Islet of Langerhans (tissue), 1 donor: ENCODE measurements at regions not wholly inside any gene's neighbourhood (a gene's known extent, or its start where the extent isn't known, plus 50 kb on each side); places are given as distances from the start of the nearest gene placed in this dataset.

ENCODE experiments used
- FAIRE-seq: peaks from one replicate; lab custom pipeline; 2011; peaks lifted over from hg19 to GRCh38; lab: Jason Lieb, UNC

DNA sequence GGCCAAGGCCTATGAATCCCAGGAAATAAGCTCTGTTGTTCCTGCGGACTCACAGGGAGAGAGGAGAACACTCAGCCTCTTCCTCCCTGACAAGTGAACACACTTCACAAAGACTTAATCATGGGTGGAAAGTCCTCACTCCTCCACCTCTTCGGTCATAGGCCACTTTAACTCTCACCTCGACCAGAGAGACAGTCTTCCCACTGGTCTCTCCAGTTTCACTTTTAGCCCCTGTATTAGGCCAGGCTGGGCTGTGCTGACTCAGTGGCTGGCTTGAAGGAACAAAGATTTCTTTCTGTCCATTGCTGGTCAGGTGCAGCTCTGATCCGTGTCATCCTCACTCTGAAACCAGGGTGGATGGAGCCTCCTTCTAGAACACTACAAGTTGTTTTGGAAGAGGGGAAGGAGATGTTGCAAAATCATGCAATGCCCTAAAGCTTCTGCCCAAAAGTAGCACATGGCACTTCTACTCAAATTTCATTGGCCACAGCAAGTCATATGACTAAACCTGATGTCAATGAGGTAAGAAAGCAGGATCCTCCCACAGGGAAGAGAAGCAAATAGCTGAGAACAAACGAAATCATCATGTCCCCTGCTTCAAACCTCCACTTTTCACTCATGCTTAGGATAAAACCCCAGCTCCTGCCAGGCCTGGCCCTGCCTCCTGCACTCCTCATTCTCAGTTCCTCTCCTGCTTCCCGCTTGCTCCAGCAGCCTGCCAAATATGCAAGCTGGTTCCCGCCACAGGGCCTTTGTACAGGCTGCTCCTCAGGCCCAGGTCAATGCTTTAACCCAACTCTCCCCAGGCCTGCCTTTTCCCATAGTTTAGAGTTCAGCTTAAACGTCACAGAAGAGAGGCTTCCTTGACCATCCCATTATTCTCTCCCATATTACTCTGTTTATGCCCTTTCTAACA lies 150.5 kb upstream of the RUNX3 start:
- FAIRE-seq = no peak

DNA sequence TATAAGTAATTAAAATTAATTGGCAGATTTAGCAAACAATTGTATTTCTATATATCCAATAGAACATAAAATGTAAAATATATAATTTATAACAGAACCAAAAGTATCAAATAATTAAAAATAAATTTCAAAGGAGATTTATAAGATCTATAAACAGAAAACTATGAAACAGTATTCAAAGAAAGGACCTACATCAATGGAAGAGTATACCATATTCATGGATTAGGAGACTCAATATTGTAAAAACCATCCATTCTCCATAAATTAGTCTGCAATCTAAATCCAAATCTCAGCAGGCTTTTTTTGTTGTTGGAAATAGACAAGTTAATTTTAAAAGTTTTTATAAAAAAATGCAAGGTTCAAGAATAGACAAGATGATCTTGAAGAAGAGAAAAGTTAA lies 149.0 kb upstream of the RUNX3 start:
- FAIRE-seq = no peak

DNA sequence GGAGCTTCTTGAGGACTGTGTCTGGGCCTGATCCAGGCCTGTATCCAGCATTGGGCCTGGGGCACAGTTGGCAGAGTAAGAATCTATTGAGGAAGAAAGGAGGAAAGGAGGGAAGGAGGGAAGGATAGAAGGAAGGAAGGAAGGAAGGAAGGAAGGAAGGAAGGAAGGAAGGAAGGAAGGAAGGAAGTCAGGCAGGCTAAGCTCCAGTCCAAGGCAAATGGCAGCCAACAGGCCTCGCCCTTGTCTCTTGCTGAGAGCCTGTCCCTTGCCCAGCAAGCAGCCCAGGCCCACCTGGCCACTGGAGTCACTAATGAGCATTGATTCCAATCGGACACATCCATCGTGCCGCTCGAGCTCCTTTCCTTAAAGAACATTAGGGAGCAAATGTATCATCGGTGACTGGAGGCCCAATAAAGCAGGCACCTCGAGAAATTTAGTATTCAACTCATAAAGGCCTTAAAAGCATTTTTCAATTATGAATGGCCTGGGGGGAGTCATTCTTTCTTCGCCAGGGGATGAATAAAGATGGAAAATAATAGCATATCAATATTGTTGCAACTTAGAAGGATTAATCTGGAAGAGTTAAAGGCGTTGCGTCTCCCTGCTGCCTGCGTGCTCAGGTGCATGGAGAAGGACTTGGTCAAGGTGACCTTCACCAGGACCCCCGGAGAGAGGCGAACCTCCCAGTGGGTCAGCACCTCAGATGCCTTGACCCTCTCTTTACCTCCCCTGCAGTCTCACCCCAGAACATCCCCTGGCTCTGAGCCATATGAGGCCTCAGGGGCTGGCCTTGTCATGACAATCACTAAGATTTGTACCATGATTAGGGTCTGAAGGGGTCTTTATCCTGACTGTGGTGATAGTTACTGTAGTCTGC lies 144.5 kb upstream of the RUNX3 start:
- FAIRE-seq = no peak

DNA sequence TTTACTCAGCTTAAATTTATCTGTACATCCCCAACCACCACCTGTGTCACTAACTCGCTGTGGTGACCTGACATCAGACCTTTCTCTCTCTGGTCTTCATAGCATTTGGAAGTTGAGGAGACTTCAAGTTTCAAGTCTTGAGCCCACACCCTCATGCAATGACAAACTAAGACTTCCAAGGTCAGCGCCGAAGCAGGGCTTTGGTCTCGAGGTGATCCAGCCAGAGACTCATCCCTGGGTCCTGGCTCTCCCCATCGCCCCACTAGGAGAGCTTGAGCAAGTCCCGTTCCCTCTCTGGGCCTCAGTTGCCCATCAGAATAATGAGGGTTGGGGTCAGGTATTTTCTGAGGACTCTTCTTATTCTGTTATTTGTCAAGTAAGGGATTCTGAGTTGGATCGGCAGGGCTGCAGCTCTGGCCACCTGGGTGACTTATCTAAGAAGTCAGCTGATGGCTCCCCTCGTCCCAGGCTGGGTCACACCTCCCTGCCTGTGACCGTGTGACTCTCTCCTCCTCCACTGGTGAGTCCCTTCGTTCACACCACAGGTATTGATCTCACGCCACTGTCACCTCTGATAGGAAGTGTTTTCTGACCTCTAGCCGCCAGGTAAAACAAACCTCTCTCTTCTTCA lies 143.7 kb upstream of the RUNX3 start:
- FAIRE-seq = no peak

DNA sequence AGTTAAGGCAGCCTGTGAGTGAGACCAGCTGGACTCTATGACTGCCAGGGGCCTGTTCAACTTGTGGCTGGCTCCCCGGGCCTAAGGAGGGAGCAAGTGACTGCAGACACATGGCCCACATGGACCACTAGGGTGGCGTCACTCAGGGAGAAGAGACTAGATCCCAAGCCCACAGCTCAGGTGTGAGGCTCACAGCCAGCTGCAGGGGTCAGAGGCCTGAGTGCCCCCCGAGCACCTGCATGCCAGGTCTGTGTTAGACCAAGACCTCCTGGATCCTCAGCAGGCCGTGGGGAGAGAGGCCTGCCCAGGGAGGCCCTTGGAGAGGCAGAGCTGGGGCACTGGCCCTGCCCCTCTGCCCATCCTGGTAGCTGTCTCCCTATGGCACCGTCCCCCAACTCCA lies 142.4 kb upstream of the RUNX3 start:
- FAIRE-seq = no peak

DNA sequence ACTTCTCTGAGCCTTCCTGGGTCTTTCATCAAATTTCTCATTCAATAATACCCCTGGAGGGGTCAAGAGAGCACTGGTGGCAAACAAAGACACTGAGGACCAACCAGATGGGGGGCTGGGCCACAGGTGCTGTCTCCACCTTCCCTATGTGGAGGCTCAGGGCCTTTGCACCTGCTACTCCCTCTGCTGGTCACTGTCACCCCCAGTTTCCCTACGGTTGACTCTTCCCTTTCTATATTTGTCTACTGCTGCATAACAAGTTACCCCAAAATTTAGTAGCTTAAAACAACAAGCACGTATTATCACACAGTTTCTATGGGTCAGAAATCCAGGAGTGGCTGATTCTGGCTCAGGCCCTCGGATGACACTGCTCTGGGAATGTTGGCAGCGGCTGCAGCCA lies 138.8 kb upstream of the RUNX3 start:
- no peak for FAIRE-seq

DNA sequence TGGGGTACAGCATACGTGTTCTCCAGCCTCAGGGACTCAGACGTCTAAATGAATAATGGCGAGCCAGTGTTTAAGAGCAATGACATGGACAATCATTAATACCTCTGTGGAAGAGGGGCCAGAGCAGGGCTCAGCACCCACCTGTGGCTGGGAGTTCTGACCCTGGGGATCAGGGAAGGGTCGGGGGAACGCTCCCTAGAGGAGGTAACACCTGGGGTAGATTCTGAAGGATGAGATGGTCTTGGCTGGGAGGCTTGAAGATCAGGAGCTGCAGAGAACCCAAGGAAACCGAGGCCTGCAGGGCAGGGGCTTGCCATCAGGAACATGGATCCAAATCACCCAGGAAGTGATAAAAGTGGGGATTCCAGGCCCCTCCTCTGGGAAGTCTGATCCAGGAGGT lies 138.2 kb upstream of the RUNX3 start:
- FAIRE-seq = no peak

DNA sequence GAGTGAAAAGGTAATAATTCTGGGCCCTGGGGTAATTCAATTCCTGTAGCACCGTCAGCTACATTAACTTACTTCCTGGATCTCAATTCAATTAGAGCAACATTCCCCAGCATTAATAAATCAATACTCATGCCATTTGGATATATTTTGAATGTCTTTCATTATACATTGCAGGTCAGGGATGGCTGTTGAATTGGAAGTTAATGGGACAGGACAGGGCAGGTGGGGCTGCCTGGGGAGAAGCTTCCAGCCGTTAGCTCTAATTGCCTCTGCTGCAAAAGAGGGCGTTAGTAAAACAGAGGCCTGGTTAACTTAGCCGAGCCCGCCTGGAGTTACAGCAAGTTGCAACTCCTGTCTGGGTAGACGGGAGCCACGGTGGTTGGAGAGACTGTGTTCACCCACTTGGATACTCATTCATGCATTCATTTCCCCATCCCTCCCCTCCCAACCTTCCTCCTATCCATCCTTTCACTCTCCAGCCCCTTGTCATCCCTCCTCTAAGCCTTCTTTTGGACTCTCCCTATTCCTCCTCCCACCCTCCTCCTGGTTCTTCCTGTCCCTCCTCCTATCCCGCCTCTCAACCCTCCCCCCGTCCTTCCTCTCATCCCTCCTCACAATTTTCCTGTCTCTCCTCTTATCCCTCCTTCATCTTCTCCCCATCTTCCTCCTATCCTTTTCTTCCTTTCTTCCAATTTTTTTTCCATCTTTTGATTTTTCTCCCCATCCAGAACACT lies 137.6 kb upstream of the RUNX3 start:
- FAIRE-seq = no peak

DNA sequence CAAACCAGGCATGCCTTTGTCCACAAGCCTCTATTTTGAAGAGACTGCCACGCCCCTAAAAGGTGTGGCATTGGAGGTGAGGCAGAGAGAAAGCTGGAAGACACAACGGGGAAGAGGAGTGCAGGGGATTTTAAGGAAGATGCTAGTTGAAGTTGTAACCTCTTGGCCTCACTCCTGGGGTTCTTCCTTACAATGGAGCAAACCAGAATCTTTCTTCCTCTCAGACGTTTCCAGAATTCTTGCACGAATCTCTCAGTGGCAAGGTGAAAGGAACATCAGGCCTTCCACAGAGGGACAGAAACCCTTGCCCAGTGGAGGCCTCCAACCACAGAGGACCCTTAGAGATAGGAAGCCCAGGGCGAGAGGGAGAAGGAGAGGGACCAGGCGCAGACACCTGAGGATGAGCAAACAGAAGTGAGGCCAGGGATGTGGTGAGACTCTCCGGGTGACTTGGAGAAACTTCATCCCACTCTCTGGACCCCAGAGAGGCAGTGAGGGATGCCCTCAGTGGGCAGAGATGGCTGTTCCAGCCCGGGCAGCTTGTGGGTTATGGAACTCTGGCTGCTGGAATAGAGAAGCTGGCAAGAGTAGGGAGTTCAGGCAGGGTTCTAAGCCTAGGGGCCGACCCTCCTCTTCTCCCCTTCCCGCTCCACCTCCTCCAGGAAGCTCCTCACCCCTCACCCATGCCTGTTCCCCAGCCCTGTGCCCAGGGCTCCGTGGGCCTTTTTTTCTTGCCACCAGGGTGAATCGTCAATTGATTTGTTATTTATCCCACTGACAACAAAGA lies 136.8 kb upstream of the RUNX3 start:
- FAIRE-seq = no peak

DNA sequence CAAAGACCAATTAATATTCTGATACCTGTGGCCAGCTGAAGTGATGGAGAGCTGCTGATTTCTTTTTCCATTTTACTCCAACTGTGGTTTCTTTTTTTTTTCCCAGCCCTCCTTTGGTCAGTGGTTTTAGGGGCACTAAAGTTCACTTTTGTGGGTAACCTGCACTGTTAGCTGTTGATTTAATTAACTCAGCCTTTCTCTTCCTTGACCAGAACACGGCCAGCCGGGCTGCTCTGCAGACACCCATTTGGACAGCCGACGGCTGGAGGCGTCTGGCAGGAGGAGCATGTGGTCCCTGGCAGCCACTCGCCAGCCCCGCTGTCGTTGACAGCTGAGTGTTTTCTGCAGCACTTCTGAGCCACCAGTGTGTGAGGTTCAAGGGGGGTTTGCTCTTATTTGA lies 136.2 kb upstream of the RUNX3 start:
- FAIRE-seq = no peak

DNA sequence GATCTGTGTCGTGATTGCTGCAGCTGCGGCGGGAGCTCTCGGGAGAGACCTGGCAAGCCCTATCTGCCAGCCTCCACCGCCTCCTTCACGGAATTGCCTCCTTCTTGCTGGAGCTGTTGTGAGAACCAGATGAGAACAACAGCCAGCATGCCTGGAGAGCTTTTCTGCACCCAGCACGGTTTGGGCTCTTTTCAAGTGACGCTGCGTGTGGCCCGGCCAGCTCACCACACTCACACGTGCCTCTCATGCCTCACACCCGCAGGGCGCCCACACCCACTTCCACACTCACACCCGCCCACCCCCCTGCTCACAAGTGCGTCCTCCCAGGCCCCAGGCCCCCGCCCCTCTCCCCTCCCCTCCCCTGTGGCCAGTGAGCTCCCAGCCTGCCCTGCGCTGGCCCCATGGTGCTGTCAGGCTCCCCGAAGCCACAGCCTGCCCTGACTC lies 135.7 kb upstream of the RUNX3 start:
- FAIRE-seq = no peak

DNA sequence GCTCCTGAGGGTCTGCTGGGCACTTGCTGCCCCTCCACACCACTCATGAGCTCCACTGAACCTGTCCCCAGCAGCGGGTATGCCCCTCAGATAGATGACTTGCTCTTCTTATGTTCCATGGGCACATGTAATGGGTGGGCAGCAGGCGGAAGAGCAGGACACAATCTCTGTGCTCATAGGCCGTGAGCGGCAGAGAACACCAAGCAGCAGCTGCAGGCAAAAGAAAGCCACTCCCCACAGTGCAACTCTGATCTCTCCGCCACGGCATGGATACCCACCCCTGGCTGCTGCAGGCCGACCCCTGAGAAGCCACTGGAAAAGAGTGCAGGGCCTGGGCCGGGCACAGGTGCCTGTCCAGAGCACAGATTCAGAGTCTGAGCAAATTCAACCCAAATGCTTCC lies 135.2 kb upstream of the RUNX3 start:
- FAIRE-seq = no peak

DNA sequence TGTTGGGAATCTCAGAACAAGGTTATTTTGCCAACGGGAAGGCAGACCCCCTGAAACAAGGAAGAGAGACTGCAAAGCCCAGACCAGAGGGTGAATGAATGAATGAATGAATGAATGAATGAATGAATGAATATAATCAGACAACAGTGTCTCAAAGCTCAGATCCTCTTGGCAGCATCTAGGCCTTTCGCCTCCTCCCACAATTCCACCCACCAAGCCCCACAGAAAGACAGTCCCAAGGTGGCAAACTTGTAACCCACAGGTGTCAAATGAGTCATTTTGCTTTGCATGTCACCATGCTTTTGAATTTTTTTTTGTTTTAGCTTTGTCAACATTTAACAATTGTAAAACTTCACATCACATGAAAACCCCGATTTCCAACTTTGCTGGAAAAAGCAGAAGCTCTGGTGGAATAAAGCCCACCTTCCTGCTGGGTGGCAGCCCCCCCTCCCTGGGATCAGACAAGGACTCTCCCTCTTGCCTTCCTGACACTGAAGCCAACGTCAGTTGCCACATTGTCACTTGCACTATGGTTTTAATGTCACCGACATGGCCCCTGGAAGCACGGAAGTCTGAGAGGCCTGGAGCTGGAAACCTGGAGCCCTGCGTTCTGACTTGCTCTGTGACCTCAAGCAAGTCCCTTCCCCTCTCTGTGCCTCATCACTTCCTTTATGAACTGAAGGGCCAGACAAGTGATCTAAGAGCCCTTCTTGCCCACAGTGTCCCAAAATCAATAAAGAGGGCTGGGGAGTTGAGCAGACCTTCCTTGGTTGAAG lies 134.6 kb upstream of the RUNX3 start:
- no peak for FAIRE-seq

DNA sequence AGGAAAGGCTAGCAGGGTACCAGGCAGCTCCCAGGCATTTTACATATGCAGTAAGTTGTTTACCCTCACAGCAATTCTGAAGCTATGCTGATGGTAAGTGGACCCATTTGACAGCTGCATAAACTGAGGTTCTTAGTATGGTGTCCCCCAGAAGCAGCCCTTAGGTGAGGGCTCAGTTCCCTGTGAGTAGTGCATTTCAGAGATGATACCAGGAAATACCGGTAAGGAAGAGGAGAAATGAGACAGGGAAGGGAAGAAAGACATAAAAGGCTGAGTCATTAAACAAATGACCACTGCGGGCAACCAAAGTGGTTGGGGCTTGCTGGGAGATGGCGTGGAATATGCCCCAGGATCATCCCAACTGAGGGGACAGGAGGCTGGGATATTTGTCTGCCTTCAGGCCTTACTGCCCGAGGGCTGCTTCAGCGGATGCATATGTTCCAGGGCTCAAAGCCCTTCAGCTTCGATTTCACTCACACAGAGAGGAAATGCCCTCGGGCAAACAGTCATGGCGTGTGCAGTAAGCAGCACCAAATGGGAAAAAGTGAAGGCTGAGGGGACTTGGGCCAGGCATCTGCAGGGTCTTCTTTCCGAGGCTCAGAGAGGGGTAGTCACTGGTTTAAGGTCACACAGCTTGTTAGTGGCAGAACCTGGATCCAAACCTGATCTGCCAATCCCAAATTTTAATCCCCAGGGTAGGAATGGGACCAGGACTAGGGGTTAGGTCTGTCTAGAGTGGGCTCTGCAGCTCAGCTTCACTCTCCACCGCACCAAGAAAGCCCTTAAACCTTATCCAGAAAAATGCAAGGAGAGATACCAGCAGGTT lies 133.7 kb upstream of the RUNX3 start:
- no peak for FAIRE-seq

DNA sequence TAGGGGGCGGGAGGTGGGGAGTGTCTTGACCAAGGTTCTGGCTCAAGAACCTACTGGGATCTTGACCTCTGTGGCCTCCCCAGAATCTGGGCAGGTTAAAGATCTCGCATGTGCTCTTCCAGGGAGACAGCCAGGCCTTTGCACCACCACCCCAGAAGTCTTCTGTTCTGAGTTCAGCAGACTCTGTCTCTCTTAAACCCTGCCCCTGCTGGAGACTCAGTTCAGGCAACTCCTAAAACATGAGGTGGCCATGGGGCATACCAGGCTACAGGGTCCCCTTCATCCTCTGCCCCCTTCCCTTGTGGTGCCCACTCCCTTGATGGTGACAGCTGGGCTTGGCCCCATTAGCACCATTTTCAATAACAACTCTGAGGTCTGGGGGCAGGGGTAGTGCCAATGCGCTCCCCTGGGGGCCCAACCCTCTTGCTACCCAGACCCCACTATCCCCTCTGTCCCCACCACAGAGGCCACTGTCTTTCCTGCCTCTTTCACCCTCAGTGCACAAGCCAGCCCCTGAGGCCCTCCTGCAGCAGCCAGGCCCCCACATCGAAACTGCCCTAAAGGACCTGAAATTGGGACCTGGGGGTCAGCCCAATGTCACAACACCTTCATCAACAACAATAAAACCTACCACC lies 132.7 kb upstream of the RUNX3 start:
- no peak for FAIRE-seq

DNA sequence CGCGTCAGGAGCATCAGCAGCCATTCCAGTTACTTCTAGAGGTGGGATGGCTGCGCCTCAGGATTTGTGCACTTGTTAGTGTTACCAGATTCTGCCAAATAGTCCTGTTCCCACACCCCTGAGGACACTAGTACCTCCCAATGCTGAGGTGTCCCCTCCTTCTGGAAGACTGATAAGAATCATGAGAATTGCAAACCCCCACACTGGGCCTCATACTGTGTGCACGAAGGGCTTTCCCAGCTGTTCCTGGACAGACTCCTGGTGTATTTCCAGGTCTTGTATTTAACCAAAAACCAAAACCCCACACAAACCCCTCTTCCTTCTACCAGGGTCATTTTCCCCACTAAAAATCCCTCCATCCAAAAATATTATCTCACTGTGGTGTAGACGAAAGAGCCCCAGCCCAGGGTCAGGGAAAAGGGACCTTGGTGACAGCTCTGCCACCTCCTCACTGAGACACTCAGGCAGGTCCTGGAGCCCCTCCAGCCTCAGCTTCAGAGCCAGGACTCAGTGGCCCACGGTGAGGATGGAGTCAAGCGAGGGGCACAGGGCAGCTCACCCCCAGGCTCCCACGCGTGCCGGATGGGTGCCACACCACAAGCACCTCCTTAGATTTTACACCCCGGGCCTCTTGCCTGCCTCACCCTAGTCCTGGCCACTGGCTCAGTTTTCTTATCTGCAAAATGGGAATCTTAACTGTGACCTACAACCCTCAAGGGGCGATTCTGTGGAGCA lies 131.4 kb upstream of the RUNX3 start:
- FAIRE-seq = no peak

DNA sequence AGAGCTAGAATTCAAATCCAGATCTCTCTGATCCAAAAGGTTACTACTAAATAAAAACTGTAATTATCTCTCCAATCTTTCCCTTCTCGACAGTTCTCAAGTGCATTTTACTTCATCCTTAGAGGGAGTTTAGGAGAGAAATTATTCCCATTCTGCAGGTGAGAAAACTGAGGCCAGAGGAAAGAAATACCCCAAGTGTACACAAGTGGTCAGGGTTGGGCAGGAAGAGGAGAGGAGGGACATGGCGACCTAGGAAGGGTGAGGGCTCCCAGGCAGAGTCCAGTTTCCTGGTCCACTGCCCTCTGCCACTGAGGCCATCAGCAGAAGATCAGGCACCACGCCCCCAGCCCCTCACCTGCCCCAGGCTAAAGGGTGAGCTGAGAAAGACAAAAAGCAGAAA lies 127.1 kb upstream of the RUNX3 start:
- no peak for FAIRE-seq

DNA sequence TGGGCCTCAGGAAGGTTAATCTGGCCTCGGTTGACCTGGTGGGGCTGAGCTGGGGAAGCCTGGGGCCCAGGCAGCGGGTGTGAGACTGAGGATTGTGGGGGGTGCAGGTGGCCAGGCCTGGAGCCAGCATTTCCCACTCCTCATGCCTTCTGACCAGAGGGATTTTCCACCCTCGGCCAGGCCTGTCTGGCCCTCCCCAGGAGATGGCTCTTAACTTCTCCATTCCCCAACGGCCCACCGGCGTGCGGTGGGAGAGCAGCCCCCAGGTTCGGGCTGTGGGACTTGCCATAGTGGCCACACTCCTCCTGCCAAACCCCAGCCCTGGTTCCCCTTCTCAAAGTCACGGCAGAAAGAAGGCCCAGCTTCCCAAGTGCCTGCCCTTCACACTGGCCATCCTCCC lies 126.5 kb upstream of the RUNX3 start:
- FAIRE-seq = no peak
